HCT116 (cell line): ENCODE measurements at regions not wholly inside any gene's neighbourhood (a gene's known extent, or its start where the extent isn't known, plus 50 kb on each side); places are given as distances from the start of the nearest gene placed in this dataset.

Experiments
- ATAC-seq: fragments of 200-7000 bp; cut with Tn5 transposase; 2 replicates; pipeline ENCODE4 v1.9.1; 2020; ENCODE audit warnings: mild to moderate bottlenecking, moderate library complexity
- BruUV-seq: library from RNA; stranded (reverse); fragments of 400-500 nt; replicated peaks from 2 replicates; lab custom pipeline; 2021; lab: Mats Ljungman, UMichigan
- CTCF ChIA-PET: fragments of 300-600 bp; sonication (Branson Sonifier 250); formaldehyde crosslinking; loops from one replicate; lab custom pipeline; 2021; ENCODE audit warnings: antibody characterized with exemption; lab: Charles Lee
- POLR2A ChIA-PET: fragments of 300-600, 350-600 bp; sonication (Branson Sonifier 250); formaldehyde crosslinking; loops from one replicate; lab custom pipeline; 2021; ENCODE audit warnings: antibody characterized with exemption; lab: Charles Lee
- RAD21 ChIA-PET, 2 experiments: fragments of 300-600 bp; sonication (Branson Sonifier 250); formaldehyde crosslinking; loops; one replicate each; lab custom pipeline; 2023; ENCODE audit warnings: low total read pairs in 2 of 2; ENCODE audit not compliant: uncharacterized antibody in 2 of 2, unreplicated experiment in 2 of 2, low non-redundant PET in 1 of 2; lab: Charles Lee
- DNase-seq: peaks from one replicate; pipeline ENCODE4 v3.0.0-alpha.2; 2010; ENCODE audit warnings: low read depth, low spot score
- H2AFZ ChIP-seq: fragments of 200-600 bp; shearing (Covaris generic), sonication (generic); 2 replicates; pipeline ENCODE4 v1.6.1; 2017; ENCODE audit warnings: low read depth, mixed run types, mixed read lengths, antibody characterized with exemption, low read length; ENCODE audit not compliant: poor library complexity, severe bottlenecking
- H3K27ac ChIP-seq: 2 replicates; pipeline ENCODE4 v1.5.1; 2012; ENCODE audit warnings: low read depth, low read length
- H3K27me3 ChIP-seq: fragments of 200-600 bp; sonication (generic); 2 replicates; pipeline ENCODE4 v1.6.1; 2016; ENCODE audit warnings: mixed run types, low read length, mixed read lengths; ENCODE audit not compliant: insufficient read depth
- H3K36me3 ChIP-seq, 2 experiments: fragments of 200-500 bp in 1 of 2; fragments of 200-600 bp in 1 of 2; sonication (Bioruptor generic) in 1 of 2; sonication (generic) in 1 of 2; 2 replicates each; pipeline versions ENCODE4 v1.5.1 to v1.6.1; 2014 to 2016; ENCODE audit warnings: low read length in 2 of 2, inconsistent platforms in 1 of 2, mixed read lengths in 1 of 2, mixed run types in 1 of 2; ENCODE audit not compliant: insufficient read depth in 2 of 2, control insufficient read depth in 1 of 2
- H3K4me1 ChIP-seq, 2 experiments: fragments of 200-600 bp in 1 of 2; sonication (generic) in 1 of 2; 2 replicates each; pipeline versions ENCODE4 v1.5.1 to v1.6.1; 2012 to 2017; ENCODE audit warnings: low read length in 2 of 2, inconsistent platforms in 1 of 2, mild to moderate bottlenecking in 1 of 2, mixed read lengths in 1 of 2, mixed run types in 1 of 2, moderate library complexity in 1 of 2; ENCODE audit not compliant: insufficient read depth in 2 of 2, control insufficient read depth in 1 of 2
- H3K4me2 ChIP-seq: fragments of 200-600 bp; sonication (generic); 2 replicates; pipeline ENCODE4 v1.6.1; 2017; ENCODE audit warnings: mixed run types, low read length, mixed read lengths
- H3K4me3 ChIP-seq, 2 experiments: fragments of 200-600 bp in 1 of 2; sonication (generic) in 1 of 2; replicated peaks in 1 of 2; 2 replicates each; pipeline ENCODE4 v1.5.1; 2011 to 2016; ENCODE audit warnings: low read length in 2 of 2, control low read depth in 1 of 2, low read depth in 1 of 2, mild to moderate bottlenecking in 1 of 2, mixed read lengths in 1 of 2, mixed run types in 1 of 2
- H3K79me2 ChIP-seq: fragments of 200-600 bp; sonication (generic); 2 replicates; pipeline ENCODE4 v1.6.1; 2017; ENCODE audit warnings: mild to moderate bottlenecking, mixed run types, low read length, moderate library complexity, mixed read lengths; ENCODE audit not compliant: insufficient read depth
- H3K9ac ChIP-seq: fragments of 200-600 bp; sonication (generic); 2 replicates; pipeline ENCODE4 v1.6.1; 2016; ENCODE audit warnings: low read length, mixed read lengths
- H3K9me2 ChIP-seq: fragments of 200-600 bp; sonication (generic), shearing (Covaris generic); 2 replicates; pipeline ENCODE4 v1.6.1; 2017; ENCODE audit warnings: mixed run types, mild to moderate bottlenecking, moderate library complexity; ENCODE audit not compliant: insufficient read depth
- H3K9me3 ChIP-seq, 2 experiments: fragments of 200-500 bp in 1 of 2; fragments of 200-600 bp in 1 of 2; sonication (Bioruptor generic) in 1 of 2; sonication (generic) in 1 of 2; 2 replicates each; pipeline ENCODE4 v1.6.1; 2014 to 2017; ENCODE audit warnings: low read length in 2 of 2, mixed read lengths in 2 of 2, inconsistent platforms in 1 of 2, low read depth in 1 of 2, mild to moderate bottlenecking in 1 of 2, mixed run types in 1 of 2, moderate library complexity in 1 of 2; ENCODE audit not compliant: control insufficient read depth in 1 of 2, insufficient read depth in 1 of 2
- H4K20me1 ChIP-seq: fragments of 200-600 bp; sonication (generic), shearing (Covaris generic); 2 replicates; pipeline ENCODE4 v1.6.1; 2017; ENCODE audit warnings: mixed run types, mild to moderate bottlenecking, moderate library complexity; ENCODE audit not compliant: insufficient read depth
- CBX3 ChIP-seq: IDR thresholded peaks from 2 replicates; pipeline ENCODE4 v1.6.1; 2012; ENCODE audit warnings: low read depth
- CEBPB ChIP-seq: IDR thresholded peaks from 2 replicates; pipeline ENCODE4 v1.6.1; 2012; ENCODE audit warnings: low read depth
- EGR1 ChIP-seq: IDR thresholded peaks from 2 replicates; pipeline ENCODE4 v1.6.1; 2012; ENCODE audit warnings: low read depth
- ELF1 ChIP-seq: IDR thresholded peaks from 2 replicates; pipeline ENCODE4 v1.6.1; 2012; ENCODE audit warnings: low read depth, borderline replicate concordance
- EZH2 ChIP-seq: fragments of 200-600 bp; sonication (generic); IDR thresholded peaks from 2 replicates; pipeline ENCODE4 v1.6.1; 2017; ENCODE audit warnings: antibody characterized with exemption, mixed run types
- JUND ChIP-seq: IDR thresholded peaks from 2 replicates; pipeline ENCODE4 v1.6.1; 2012
- POLR2A ChIP-seq: IDR thresholded peaks from 2 replicates; pipeline ENCODE4 v1.7.0; 2011; ENCODE audit warnings: borderline replicate concordance; ENCODE audit not compliant: insufficient read depth, insufficient read length; ENCODE audit errors: extremely low read depth
- RAD21 ChIP-seq: IDR thresholded peaks from 2 replicates; pipeline ENCODE4 v1.6.1; 2012; ENCODE audit warnings: low read depth, mild to moderate bottlenecking
- SRF ChIP-seq: IDR thresholded peaks from 2 replicates; pipeline ENCODE4 v1.6.1; 2012; ENCODE audit warnings: low read depth
- TCF7L2 ChIP-seq: IDR thresholded peaks from 2 replicates; pipeline ENCODE4 v1.7.0; 2011; ENCODE audit warnings: borderline replicate concordance, inconsistent platforms; ENCODE audit not compliant: insufficient read depth, insufficient read length; ENCODE audit errors: extremely low read depth
- YY1 ChIP-seq: IDR thresholded peaks from 2 replicates; pipeline ENCODE4 v1.6.1; 2011; ENCODE audit warnings: low read length, low read depth, moderate library complexity, mild to moderate bottlenecking; ENCODE audit not compliant: insufficient replicate concordance; ENCODE audit errors: extremely low read depth
- ZFX ChIP-seq: fragments of 450-650 bp; IDR thresholded peaks from 2 replicates; pipeline ENCODE4 v1.6.1; 2017
- ZNF274 ChIP-seq: fragments of 200-500 bp; sonication (Bioruptor generic); IDR thresholded peaks from 2 replicates; pipeline ENCODE4 v1.6.1; 2014; ENCODE audit warnings: mild to moderate bottlenecking, low read depth, low read length, inconsistent platforms
- intact Hi-C: fragments of 100-400 bp; cut with micrococcal nuclease; formaldehyde crosslinking; loops from 2 replicates; pipeline ENCODE4 v1.10.0; 2022
- TF ChIP-seq, protein P1 (sequence below): IDR thresholded peaks from 2 replicates; pipeline ENCODE4 v1.6.1; 2012
- TF ChIP-seq, protein P2 (sequence below): IDR thresholded peaks from 2 replicates; pipeline ENCODE4 v1.6.1; 2012; ENCODE audit warnings: low read depth
- TF ChIP-seq, protein P3 (sequence below): IDR thresholded peaks from 2 replicates; pipeline ENCODE4 v1.6.1; 2011; ENCODE audit warnings: mild to moderate bottlenecking, low read length, moderate library complexity; ENCODE audit not compliant: insufficient replicate concordance; ENCODE audit errors: extremely low read depth
- TF ChIP-seq, protein P4 (sequence below), 3 experiments: fragments of 200-600 bp in 1 of 3; sonication (generic) in 1 of 3; IDR thresholded peaks in 2 of 3; conservative IDR thresholded peaks in 1 of 3; 2 replicates each; pipeline ENCODE4 v1.5.1; 2012 to 2017; ENCODE audit warnings: low read depth in 2 of 3, low read length in 2 of 3, antibody characterized with exemption in 1 of 3, borderline replicate concordance in 1 of 3, control low read depth in 1 of 3, mild to moderate bottlenecking in 1 of 3, mixed read lengths in 1 of 3, mixed run types in 1 of 3, moderate library complexity in 1 of 3; ENCODE audit not compliant: insufficient read depth in 1 of 3

DNA sequence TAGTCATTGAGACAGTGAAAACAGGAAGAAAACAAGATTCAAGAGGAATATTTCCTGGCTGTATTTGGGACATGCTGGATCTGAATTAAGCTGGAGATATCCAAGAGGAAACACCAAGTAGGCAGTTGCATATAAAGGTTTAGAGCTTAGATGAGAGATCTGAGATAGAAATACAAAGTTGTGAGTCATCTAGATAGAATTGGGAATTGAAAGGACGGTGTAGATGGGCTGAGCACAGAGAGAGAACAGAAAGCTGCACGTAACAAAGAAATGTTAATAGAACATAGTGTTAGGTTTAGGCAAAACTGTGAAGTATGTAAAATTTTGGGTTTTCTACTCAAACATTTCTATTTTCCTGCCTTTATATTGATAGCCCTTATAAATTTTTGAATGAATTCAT lies 218.5 kb upstream of the TMEM196 start:
- Histone ChIP-seq H3K4me2 (no peak overlapping the region), H4K20me1 (no peaks in the 10 kb centered on the region), H3K9ac (no peak overlapping the region), H3K27me3 (no peaks in the 10 kb centered on the region), H3K4me1 (no peaks in the 10 kb centered on the region), H3K79me2 (no peaks in the 10 kb centered on the region), H3K36me3 (no peaks in the 10 kb centered on the region; a peak in 1 of 4 replicates), H3K9me2 (no peaks in the 10 kb centered on the region), H3K27ac (no peak overlapping the region), H2AFZ (no peak overlapping the region), H3K4me3 (no peak overlapping the region), H3K9me3 (no peaks in the 10 kb centered on the region)
- ATAC-seq (no peak), DNase-seq (no peak)
- intact Hi-C loops, result no loop called here
- BruUV-seq, result no TSS peak
- ChIA-PET POLR2A (no interaction called here), CTCF (no interaction called here), RAD21 (no interaction called here)
- TF ChIP-seq RAD21 (no peak), TCF7L2 (no peak), SRF (no peak), ELF1 (no peak), YY1 (no peak), CEBPB (no peak), JUND (no peak), POLR2A (no peak), ZFX (no peak), CBX3 (no peak), ZNF274 (no peak), EGR1 (no peak), EZH2 (no peak)
- TF ChIP-seq, protein P1, sequence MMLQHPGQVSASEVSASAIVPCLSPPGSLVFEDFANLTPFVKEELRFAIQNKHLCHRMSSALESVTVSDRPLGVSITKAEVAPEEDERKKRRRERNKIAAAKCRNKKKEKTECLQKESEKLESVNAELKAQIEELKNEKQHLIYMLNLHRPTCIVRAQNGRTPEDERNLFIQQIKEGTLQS, result no peak
- TF ChIP-seq, protein P2, sequence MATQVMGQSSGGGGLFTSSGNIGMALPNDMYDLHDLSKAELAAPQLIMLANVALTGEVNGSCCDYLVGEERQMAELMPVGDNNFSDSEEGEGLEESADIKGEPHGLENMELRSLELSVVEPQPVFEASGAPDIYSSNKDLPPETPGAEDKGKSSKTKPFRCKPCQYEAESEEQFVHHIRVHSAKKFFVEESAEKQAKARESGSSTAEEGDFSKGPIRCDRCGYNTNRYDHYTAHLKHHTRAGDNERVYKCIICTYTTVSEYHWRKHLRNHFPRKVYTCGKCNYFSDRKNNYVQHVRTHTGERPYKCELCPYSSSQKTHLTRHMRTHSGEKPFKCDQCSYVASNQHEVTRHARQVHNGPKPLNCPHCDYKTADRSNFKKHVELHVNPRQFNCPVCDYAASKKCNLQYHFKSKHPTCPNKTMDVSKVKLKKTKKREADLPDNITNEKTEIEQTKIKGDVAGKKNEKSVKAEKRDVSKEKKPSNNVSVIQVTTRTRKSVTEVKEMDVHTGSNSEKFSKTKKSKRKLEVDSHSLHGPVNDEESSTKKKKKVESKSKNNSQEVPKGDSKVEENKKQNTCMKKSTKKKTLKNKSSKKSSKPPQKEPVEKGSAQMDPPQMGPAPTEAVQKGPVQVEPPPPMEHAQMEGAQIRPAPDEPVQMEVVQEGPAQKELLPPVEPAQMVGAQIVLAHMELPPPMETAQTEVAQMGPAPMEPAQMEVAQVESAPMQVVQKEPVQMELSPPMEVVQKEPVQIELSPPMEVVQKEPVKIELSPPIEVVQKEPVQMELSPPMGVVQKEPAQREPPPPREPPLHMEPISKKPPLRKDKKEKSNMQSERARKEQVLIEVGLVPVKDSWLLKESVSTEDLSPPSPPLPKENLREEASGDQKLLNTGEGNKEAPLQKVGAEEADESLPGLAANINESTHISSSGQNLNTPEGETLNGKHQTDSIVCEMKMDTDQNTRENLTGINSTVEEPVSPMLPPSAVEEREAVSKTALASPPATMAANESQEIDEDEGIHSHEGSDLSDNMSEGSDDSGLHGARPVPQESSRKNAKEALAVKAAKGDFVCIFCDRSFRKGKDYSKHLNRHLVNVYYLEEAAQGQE, result no peak
- TF ChIP-seq, protein P3, sequence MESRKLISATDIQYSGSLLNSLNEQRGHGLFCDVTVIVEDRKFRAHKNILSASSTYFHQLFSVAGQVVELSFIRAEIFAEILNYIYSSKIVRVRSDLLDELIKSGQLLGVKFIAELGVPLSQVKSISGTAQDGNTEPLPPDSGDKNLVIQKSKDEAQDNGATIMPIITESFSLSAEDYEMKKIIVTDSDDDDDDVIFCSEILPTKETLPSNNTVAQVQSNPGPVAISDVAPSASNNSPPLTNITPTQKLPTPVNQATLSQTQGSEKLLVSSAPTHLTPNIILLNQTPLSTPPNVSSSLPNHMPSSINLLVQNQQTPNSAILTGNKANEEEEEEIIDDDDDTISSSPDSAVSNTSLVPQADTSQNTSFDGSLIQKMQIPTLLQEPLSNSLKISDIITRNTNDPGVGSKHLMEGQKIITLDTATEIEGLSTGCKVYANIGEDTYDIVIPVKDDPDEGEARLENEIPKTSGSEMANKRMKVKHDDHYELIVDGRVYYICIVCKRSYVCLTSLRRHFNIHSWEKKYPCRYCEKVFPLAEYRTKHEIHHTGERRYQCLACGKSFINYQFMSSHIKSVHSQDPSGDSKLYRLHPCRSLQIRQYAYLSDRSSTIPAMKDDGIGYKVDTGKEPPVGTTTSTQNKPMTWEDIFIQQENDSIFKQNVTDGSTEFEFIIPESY, result no peak
- TF ChIP-seq, protein P4, sequence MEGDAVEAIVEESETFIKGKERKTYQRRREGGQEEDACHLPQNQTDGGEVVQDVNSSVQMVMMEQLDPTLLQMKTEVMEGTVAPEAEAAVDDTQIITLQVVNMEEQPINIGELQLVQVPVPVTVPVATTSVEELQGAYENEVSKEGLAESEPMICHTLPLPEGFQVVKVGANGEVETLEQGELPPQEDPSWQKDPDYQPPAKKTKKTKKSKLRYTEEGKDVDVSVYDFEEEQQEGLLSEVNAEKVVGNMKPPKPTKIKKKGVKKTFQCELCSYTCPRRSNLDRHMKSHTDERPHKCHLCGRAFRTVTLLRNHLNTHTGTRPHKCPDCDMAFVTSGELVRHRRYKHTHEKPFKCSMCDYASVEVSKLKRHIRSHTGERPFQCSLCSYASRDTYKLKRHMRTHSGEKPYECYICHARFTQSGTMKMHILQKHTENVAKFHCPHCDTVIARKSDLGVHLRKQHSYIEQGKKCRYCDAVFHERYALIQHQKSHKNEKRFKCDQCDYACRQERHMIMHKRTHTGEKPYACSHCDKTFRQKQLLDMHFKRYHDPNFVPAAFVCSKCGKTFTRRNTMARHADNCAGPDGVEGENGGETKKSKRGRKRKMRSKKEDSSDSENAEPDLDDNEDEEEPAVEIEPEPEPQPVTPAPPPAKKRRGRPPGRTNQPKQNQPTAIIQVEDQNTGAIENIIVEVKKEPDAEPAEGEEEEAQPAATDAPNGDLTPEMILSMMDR (IDR thresholded peaks at IDR 0.05 in 2 of 3, conservative IDR thresholded peaks at IDR 0.05 in 1 of 3; ENCODE audit: borderline replicate concordance in 1 of 3, insufficient read depth in 1 of 3, low read depth in 2 of 3, low read length in 2 of 3), result no peak
